Cardiac fibroblast (primary cell): ENCODE measurements at regions not wholly inside any gene's neighbourhood (a gene's known extent, or its start where the extent isn't known, plus 50 kb on each side); places are given as distances from the start of the nearest gene placed in this dataset.

Experiments used
- DNase-seq, 2 donors: peaks; one replicate each; pipeline versions ENCODE4 v3.0.0 to v3.0.0-alpha.2; 2010; ENCODE audit warnings: low read depth in 2 of 2
- H3K4me3 ChIP-seq, 2 donors: replicated peaks in 1 of 2; 1 replicate in 1 of 2; 2 replicates in 1 of 2; pipeline ENCODE4 v1.5.1; 2011; ENCODE audit warnings: low read depth in 2 of 2, low read length in 2 of 2, mild to moderate bottlenecking in 2 of 2, moderate library complexity in 1 of 2
- TF ChIP-seq, protein P1 (sequence below): IDR thresholded peaks from one replicate; pipeline ENCODE4 v1.5.1; 2011; ENCODE audit warnings: low read depth, mild to moderate bottlenecking, low read length, inconsistent platforms

DNA sequence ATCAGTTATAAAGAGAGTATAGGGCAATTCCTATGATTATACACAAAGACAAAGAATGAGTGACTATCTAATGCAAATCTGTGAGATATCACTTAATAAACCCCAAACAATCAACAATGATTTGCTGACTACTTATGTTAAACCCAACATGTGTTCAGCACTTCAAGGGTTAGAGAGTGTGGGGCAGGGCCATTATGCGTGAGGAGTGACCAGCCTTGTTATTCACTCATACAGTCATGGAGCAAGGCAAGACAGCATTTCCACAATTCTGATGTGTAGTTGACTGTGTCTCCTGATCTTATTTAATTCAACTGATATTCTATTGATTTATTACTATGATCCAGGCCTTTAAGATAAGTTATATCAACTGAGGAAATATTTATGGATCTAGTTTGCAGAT is 251.7 kb downstream of the CYRIA start:
- DNase-seq, result no peak
- H3K4me3 ChIP-seq, result no peak overlapping the region
- TF ChIP-seq, protein P1, sequence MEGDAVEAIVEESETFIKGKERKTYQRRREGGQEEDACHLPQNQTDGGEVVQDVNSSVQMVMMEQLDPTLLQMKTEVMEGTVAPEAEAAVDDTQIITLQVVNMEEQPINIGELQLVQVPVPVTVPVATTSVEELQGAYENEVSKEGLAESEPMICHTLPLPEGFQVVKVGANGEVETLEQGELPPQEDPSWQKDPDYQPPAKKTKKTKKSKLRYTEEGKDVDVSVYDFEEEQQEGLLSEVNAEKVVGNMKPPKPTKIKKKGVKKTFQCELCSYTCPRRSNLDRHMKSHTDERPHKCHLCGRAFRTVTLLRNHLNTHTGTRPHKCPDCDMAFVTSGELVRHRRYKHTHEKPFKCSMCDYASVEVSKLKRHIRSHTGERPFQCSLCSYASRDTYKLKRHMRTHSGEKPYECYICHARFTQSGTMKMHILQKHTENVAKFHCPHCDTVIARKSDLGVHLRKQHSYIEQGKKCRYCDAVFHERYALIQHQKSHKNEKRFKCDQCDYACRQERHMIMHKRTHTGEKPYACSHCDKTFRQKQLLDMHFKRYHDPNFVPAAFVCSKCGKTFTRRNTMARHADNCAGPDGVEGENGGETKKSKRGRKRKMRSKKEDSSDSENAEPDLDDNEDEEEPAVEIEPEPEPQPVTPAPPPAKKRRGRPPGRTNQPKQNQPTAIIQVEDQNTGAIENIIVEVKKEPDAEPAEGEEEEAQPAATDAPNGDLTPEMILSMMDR, result no peak

DNA sequence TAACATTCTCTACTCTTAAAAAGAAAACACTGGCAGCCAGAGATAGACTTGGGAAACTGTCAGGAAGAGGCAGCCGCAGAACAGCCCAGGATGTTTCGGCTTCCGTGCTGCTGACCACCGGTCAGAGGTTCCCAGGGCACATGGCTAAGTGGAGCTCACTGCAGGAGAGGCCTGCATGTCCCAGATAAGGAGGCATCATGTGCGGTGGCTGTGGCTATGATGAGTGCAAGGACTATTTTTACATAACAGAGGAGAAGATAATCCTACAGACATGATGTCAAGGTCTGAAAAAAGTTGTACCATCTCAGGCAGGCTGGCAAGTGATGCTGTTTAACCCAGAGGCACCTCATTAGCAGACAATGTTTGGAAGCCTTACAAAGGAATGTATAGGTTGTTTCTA is 252.3 kb downstream of the CYRIA start:
- no peak for DNase-seq
- TF ChIP-seq, protein P1, result no peak
- no peak overlapping the region for H3K4me3 ChIP-seq

DNA sequence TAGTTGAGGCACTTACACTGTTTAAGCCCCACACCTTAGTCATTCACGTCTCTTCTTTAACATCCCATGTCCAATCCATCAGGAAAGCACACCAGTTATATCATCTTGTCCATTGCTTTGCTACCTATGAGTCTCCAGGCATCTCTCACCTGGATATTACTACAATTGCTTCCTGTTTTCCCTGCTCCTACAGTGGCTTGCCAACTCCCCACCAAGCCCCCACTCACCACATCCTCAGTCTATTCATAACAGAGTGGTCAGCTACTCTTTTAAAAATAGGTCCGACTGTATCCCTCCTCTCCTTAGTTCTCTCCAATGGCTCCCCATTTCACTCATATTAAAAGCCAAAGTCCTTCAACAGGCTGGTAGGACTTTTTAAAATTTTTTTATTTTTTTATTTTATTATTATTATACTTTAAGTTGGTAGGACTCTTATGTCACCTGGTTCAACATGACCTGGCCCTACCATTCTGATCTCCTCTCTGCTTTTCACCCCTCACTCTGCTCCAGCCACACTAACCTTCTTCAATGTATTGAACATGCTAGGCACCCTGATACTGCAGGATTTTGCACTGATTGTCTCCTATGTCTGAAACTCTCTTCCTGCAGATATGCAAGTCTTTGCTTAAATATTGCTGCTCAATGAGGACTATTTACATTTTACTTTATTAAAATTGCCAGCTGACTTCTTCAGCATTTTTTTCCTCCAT is 253.2 kb downstream of the CYRIA start:
- H3K4me3 ChIP-seq, result no peak overlapping the region
- no peak for DNase-seq
- TF ChIP-seq, protein P1, result no peak

DNA sequence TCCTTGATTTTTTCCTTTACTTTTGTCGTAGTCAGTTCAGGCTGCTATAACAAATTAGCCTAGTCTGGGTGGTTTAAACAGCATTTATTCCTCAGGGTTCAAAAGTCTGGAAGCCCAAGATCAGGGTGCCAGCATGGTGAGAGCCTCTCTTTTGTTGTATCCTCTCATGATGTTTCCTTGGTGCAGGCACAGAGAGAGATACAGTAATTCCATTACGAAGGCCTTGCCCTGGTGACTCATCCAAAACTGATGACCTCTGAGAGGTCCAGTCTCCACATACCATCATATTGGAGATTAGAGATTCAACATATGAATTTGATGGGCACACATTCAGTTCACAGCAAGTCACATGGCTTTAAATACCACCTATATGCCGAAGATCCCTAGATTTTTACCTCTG is 253.8 kb downstream of the CYRIA start:
- TF ChIP-seq, protein P1, result no peak
- H3K4me3 ChIP-seq, result no peak overlapping the region
- no peak for DNase-seq

DNA sequence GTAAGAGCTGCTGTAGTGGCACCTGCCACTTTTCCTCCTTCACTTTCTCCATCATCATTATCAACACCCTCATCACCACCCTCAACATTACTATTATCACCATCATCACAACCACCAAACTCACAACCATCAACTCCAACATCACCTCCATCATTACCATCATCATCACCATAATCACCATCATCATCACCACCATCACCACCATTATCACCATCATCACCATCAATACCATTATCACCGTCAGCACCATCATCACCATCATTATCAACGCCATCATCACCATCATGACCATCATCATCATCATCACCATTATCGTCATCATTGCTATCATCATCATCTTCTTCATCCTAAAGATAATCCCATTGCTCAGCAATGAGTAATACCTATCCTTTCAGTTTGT is 255.8 kb downstream of the CYRIA start:
- no peak overlapping the region for H3K4me3 ChIP-seq
- no peak for DNase-seq
- TF ChIP-seq, protein P1, result no peak

DNA sequence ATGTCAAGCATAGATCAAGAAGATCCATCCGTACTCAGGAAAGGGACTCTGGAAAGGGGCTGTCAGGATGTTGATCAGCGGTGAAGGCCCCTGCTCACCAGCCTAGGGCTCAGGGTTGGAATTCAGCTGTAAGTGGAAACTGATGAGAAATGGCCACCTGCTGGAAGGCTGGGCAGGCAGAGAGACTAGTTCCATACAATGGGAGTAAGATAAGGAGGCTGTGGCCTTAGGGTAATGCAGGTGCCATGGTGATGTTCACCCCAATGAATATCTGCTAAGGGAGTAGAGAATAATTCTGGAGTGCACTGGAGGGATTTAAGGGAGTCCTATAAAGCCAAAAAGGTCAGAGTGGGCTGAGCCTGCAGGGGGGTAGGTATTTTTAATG is 256.6 kb downstream of the CYRIA start:
- TF ChIP-seq, protein P1, result no peak
- H3K4me3 ChIP-seq, result no peak overlapping the region
- DNase-seq, result no peak
